Osteoblast (primary cell): ENCODE measurements at regions not wholly inside any gene's neighbourhood (a gene's known extent, or its start where the extent isn't known, plus 50 kb on each side); places are given as distances from the start of the nearest gene placed in this dataset.

Source experiments
- DNase-seq: peaks from one replicate; pipeline ENCODE4 v3.0.0; 2011; ENCODE audit warnings: low spot score, mixed read lengths; ENCODE audit not compliant: insufficient read length; ENCODE audit errors: missing footprints
- H2AFZ ChIP-seq: 2 replicates; pipeline ENCODE4 v1.6.0; 2011; ENCODE audit warnings: mild to moderate bottlenecking, low read length
- H3K27ac ChIP-seq: 2 replicates; pipeline ENCODE4 v1.5.1; 2011; ENCODE audit warnings: mild to moderate bottlenecking, low read depth, low read length, moderate library complexity
- H3K27me3 ChIP-seq: 2 replicates; pipeline ENCODE4 v1.6.0; 2012; ENCODE audit warnings: mild to moderate bottlenecking, control low read depth, inconsistent platforms, low read length, moderate library complexity; ENCODE audit not compliant: insufficient read depth
- H3K36me3 ChIP-seq: 2 replicates; pipeline ENCODE4 v1.5.1; 2011; ENCODE audit warnings: mild to moderate bottlenecking, low read length, control low read depth, moderate library complexity; ENCODE audit not compliant: insufficient read depth
- H3K4me1 ChIP-seq: 2 replicates; pipeline ENCODE4 v1.5.1; 2011; ENCODE audit warnings: mild to moderate bottlenecking, low read length, control low read depth, moderate library complexity; ENCODE audit not compliant: insufficient read depth
- H3K4me2 ChIP-seq: 2 replicates; pipeline ENCODE4 v1.6.0; 2011; ENCODE audit warnings: mild to moderate bottlenecking, low read length; ENCODE audit not compliant: insufficient read depth
- H3K4me3 ChIP-seq: fragments of 200-600 bp; sonication (generic); 3 replicates; pipeline ENCODE4 v1.5.1; 2012; ENCODE audit warnings: mild to moderate bottlenecking, low read length, inconsistent platforms; ENCODE audit not compliant: insufficient read depth
- H3K79me2 ChIP-seq: 2 replicates; pipeline ENCODE4 v1.6.0; 2012; ENCODE audit warnings: mild to moderate bottlenecking, low read length, control low read depth, inconsistent platforms; ENCODE audit not compliant: insufficient read depth
- H3K9me3 ChIP-seq: 2 replicates; pipeline ENCODE4 v1.5.1; 2011; ENCODE audit warnings: low read depth, low read length, control low read depth
- H4K20me1 ChIP-seq: 2 replicates; pipeline ENCODE4 v1.6.0; 2012; ENCODE audit warnings: mild to moderate bottlenecking, low read length, control low read depth; ENCODE audit not compliant: insufficient read depth
- TF ChIP-seq, protein P1 (sequence below): IDR thresholded peaks from 2 replicates; pipeline ENCODE4 v1.5.1; 2011; ENCODE audit warnings: mild to moderate bottlenecking, low read depth, low read length, moderate library complexity; ENCODE audit errors: extremely low read depth

DNA sequence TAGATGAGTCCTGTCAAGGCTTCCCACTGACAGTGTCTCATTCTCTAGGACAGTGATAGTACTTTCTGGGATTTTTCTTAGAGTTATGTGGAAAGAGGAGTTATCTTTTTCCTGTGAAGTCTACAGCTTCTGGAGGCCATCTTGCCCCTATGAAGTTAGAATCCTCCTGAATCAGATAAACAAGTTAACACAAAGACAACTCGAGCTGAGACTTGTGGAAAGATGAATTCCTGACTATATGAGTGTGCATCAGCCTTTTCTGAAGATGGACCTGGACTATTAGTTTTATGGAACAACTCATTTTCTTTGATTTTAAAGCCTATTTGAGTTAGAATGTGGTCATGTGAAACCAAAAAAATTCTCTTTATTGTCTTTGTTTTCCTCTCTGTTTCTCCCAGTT lies 290.9 kb downstream of the LRRIQ3 start:
- no peaks in the 10 kb centered on the region for H3K9me3 ChIP-seq
- no peak overlapping the region for H3K27ac ChIP-seq
- H3K79me2 ChIP-seq, result no peaks in the 10 kb centered on the region
- H3K27me3 ChIP-seq, result no peaks in the 10 kb centered on the region
- H3K4me3 ChIP-seq, result no peak overlapping the region
- DNase-seq, result no peak
- no peaks in the 10 kb centered on the region for H3K36me3 ChIP-seq
- H4K20me1 ChIP-seq, result no peaks in the 10 kb centered on the region
- TF ChIP-seq, protein P1, sequence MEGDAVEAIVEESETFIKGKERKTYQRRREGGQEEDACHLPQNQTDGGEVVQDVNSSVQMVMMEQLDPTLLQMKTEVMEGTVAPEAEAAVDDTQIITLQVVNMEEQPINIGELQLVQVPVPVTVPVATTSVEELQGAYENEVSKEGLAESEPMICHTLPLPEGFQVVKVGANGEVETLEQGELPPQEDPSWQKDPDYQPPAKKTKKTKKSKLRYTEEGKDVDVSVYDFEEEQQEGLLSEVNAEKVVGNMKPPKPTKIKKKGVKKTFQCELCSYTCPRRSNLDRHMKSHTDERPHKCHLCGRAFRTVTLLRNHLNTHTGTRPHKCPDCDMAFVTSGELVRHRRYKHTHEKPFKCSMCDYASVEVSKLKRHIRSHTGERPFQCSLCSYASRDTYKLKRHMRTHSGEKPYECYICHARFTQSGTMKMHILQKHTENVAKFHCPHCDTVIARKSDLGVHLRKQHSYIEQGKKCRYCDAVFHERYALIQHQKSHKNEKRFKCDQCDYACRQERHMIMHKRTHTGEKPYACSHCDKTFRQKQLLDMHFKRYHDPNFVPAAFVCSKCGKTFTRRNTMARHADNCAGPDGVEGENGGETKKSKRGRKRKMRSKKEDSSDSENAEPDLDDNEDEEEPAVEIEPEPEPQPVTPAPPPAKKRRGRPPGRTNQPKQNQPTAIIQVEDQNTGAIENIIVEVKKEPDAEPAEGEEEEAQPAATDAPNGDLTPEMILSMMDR, result no peak
- H3K4me2 ChIP-seq, result no peak overlapping the region
- no peaks in the 10 kb centered on the region for H3K4me1 ChIP-seq
- H2AFZ ChIP-seq, result no peak overlapping the region

DNA sequence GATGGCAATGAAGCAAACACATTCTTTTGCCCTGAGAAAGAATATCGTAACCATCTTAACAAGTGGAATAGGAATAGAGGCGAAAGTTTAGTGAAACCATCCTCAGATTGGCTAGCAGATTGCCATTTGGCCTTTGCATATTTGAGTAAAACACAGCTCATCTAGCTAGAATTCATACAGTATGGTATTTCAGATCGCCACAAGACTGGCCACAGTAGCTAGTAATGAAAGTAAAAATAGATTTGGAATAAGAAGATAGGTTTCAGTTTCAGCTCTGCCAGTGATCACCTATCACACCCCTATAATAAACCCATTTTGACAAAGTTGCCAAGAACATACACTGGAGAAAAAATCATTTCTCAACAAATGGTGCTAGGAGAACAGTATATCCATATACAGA lies 294.9 kb downstream of the LRRIQ3 start:
- Histone ChIP-seq H4K20me1 (no peaks in the 10 kb centered on the region), H3K4me2 (no peak overlapping the region), H3K79me2 (no peaks in the 10 kb centered on the region), H3K27me3 (no peaks in the 10 kb centered on the region), H2AFZ (no peak overlapping the region), H3K4me3 (no peak overlapping the region), H3K27ac (no peak overlapping the region), H3K9me3 (peaks cover 3% of the 10 kb centered on the region), H3K36me3 (no peaks in the 10 kb centered on the region), H3K4me1 (no peaks in the 10 kb centered on the region)
- DNase-seq, result no peak
- TF ChIP-seq, protein P1, result no peak

DNA sequence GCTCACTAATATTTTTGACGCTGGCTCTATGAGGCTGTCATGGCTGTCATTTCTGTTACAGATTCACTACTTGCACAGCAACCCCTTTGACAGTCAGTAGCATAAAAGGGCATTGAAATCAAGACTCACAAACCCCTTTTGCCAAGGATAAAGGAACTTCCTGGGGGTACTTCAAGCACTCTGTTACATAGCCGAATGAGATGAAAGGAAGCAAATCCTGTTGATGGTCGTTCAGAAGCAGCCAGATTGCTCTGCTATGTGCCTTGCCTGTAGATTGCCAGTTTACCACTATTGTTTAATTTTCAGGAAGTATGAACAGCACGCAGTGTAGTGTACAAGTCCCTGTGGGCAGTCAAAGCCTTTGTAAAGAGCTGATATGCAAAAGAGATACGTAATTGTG lies 296.2 kb downstream of the LRRIQ3 start:
- no peaks in the 10 kb centered on the region for H3K36me3 ChIP-seq
- TF ChIP-seq, protein P1, result no peak

DNA sequence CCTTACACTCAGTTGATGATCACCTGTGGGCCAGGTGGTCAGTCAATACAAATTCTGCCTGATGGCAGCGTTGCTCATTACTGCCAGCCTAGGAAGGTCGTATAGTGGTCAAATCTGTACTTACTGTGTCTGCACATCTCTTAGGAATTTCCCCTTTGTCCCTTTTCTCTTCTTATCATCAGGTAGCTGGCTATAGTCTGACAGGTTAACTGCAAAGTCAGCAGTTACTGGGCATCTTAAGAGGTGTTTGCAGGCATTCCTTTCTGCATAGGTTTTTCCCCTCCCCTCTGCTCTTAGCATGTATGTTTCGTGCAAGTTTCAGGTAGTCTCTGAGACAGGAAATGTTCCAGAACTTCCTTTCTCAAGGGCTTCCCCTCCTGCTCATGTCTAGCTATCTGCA lies 298.7 kb downstream of the LRRIQ3 start:
- Histone ChIP-seq H2AFZ (no peak overlapping the region), H3K4me3 (no peak overlapping the region), H3K36me3 (no peaks in the 10 kb centered on the region), H3K4me1 (no peaks in the 10 kb centered on the region), H3K4me2 (no peak overlapping the region), H3K27me3 (no peaks in the 10 kb centered on the region), H3K79me2 (no peaks in the 10 kb centered on the region), H3K27ac (no peak overlapping the region), H4K20me1 (no peaks in the 10 kb centered on the region), H3K9me3 (peaks cover 3% of the 10 kb centered on the region)
- DNase-seq, result no peak
- TF ChIP-seq, protein P1, result no peak

More for the DNA sequence above, 296.2 kb downstream of the LRRIQ3 start:
- peaks cover 3% of the 10 kb centered on the region for H3K9me3 ChIP-seq
- no peak for DNase-seq
- no peak overlapping the region for H3K4me2 ChIP-seq
- H3K4me3 ChIP-seq, result no peak overlapping the region
- H3K27ac ChIP-seq, result no peak overlapping the region
- no peaks in the 10 kb centered on the region for H3K27me3 ChIP-seq
- no peaks in the 10 kb centered on the region for H4K20me1 ChIP-seq
- H3K4me1 ChIP-seq, result no peaks in the 10 kb centered on the region
- H3K79me2 ChIP-seq, result no peaks in the 10 kb centered on the region
- no peak overlapping the region for H2AFZ ChIP-seq
